ENCODE measurements at regions not wholly inside any gene's neighbourhood (a gene's known extent, or its start where the extent isn't known, plus 50 kb on each side); places are given as distances from the start of the nearest gene placed in this dataset.
A peak's percentile ranks its signal among the peaks of the same experiment; 100 is the strongest.

DNA sequence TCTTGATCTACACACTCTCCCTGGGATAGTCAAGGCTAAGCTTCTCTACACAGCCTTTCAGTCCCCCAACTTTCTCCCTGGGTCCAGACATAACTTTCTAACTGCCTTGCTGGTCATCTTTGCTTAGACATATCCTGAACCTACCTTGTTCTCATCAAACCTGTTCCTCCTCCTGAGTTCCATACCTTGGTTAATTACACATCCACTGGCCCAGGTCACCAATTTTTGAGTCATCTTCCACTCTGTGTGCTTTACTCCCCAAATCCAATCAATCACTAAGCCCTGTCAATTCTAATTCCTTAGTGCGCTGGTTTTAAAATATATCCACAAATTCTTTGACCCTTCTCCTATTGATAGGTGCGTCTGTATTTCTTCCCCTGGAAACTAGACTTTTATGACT, 107.0 kb downstream of the EVX1 start:
- Histone ChIP-seq H3K36me3 (no peaks in the 10 kb centered on the region), H3K27ac (no peak overlapping the region), H3K27me3 (peaks cover 13% of the 10 kb centered on the region), H3K4me3 (no peak overlapping the region), H3K9me3 (no peaks in the 10 kb centered on the region), H3K4me1 (peaks cover 3% of the 10 kb centered on the region)
- ATAC-seq (no peak), DNase-seq (no peak)
- intact Hi-C loops (cut with DNase I) = no loop called here
- TF ChIP-seq, protein P1, sequence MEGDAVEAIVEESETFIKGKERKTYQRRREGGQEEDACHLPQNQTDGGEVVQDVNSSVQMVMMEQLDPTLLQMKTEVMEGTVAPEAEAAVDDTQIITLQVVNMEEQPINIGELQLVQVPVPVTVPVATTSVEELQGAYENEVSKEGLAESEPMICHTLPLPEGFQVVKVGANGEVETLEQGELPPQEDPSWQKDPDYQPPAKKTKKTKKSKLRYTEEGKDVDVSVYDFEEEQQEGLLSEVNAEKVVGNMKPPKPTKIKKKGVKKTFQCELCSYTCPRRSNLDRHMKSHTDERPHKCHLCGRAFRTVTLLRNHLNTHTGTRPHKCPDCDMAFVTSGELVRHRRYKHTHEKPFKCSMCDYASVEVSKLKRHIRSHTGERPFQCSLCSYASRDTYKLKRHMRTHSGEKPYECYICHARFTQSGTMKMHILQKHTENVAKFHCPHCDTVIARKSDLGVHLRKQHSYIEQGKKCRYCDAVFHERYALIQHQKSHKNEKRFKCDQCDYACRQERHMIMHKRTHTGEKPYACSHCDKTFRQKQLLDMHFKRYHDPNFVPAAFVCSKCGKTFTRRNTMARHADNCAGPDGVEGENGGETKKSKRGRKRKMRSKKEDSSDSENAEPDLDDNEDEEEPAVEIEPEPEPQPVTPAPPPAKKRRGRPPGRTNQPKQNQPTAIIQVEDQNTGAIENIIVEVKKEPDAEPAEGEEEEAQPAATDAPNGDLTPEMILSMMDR (IDR thresholded peaks at IDR 0.05) = no peak

DNA sequence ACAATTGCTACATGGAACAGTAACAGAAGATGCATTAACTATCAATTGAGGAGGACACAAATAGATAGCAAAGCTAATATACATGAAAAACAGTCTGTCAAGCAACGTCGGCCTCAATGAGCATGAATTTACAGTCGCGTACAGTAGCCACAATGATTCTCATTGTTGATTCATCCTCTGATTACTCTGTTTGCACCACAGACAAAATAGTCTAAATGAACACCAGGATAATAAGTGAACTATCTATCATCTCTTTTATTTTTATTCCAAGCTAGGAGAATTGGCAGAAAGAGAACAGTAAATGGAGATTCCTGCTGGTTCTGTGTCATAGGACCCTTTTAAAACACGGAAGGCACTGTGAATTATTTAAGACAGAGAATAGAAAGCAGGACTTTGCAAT, 108.5 kb downstream of the EVX1 start:
- no peak overlapping the region for H3K27ac ChIP-seq
- TF ChIP-seq, protein P1 (IDR thresholded peaks at IDR 0.05) = no peak
- DNase-seq = no peak
- H3K36me3 ChIP-seq = no peaks in the 10 kb centered on the region
- no peak for ATAC-seq
- H3K27me3 ChIP-seq = peaks cover 9% of the 10 kb centered on the region
- intact Hi-C loops (cut with DNase I) = no loop called here
- peaks cover 3% of the 10 kb centered on the region for H3K4me1 ChIP-seq
- H3K9me3 ChIP-seq = no peaks in the 10 kb centered on the region
- H3K4me3 ChIP-seq = no peak overlapping the region

DNA sequence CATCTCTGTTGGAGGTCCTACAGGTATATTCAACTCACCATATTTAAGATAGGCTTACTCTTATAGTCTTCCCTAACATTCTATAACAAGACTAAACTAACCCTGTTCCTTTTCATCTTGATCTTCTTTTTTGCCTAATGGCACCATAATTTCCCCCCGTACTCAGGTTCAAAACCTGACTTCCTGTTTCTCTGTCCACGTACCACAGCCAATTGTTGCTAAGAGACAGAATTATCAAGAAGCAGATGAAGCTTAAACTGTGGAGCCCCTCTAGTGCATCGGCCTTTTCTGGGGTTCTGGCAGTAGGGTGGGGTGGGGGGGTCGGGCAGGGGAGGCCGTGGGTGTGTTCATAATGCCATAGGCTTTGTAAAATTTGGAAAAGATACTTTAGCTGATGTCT, 109.2 kb downstream of the EVX1 start:
- H3K4me1 ChIP-seq = no peaks in the 10 kb centered on the region
- no peak overlapping the region for H3K27ac ChIP-seq
- ATAC-seq (no peak), DNase-seq (no peak)
- H3K27me3 ChIP-seq = peaks cover 7% of the 10 kb centered on the region
- H3K4me3 ChIP-seq = no peak overlapping the region
- intact Hi-C loops (cut with DNase I) = no loop called here
- H3K36me3 ChIP-seq = no peaks in the 10 kb centered on the region
- TF ChIP-seq, protein P1 (IDR thresholded peaks at IDR 0.05) = no peak
- H3K9me3 ChIP-seq = no peaks in the 10 kb centered on the region

DNA sequence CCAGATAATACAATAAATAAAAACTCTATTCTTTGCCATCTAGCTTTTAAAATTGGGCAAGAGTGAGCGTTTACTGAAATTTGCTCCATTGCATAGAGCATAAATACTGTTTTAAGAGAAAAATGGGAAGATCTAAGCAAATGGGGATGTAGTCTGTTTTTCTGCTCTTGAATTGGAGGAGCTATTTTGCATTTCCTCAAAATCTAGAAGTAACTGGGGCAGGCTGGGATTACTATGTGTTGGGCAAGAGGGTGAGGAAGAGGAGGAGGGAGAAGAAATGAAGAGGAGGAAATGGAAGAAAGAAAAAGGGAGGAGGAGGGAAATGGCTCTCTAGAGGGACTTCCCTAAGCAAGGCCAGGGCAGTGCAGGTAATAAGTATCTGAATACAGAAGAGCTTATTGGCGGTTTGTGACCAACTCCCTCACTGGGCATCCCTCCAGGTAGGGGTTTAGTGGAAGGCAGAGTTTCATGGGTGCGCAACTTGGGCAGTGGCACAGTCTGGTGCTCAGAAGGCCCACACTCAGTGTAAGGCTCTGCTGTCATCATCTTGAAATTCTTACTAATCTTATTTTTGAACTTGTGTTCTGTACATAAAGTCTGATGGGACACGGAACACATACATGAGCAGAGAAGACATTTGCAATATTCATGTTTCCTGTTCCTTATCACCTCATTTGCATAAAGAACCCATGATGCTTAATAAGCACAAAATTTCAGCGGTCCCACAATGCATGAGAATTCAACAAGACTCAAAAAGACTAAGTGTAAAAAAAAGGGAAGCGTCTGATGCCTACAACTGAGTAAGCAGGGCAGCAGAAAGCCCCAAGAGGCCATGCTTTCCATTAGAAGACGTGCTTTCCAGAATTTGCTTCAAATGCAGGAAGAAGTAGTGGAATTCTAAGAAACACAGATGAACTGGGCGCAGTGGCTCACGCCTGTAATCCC, 116.9 kb downstream of the EVX1 start:
- no peak for DNase-seq
- intact Hi-C loops (cut with DNase I) = no loop called here

DNA sequence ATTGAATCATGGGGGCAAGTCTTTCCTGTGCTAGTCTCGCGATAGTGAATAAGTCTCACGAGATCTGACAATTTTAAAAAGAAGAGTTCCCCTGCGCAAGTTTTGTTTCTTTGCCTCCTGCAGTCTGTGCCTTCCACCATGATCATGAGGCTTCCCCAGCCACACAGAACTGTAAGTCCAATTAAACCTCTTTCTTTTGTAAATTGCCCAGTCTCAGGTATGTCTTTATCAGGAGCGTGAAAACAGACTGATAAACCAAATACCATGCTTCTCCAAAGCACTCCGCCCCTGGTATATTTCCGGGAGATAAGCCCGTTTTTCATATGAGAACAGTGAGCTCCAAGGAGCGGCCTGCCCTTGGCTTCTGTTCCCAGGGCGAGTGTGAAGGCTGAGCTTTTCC, 118.9 kb downstream of the EVX1 start:
- Histone ChIP-seq H3K4me1 (peaks cover 2% of the 10 kb centered on the region), H3K36me3 (no peaks in the 10 kb centered on the region), H3K27me3 (no peaks in the 10 kb centered on the region), H3K9me3 (no peaks in the 10 kb centered on the region), H3K4me3 (no peak overlapping the region), H3K27ac (no peak overlapping the region)
- DNase-seq = no peak
- TF ChIP-seq, protein P1 (IDR thresholded peaks at IDR 0.05) = no peak
- no peak for ATAC-seq
- intact Hi-C loops (cut with DNase I) = no loop called here

More for the DNA sequence above, 116.9 kb downstream of the EVX1 start:
- Histone ChIP-seq H3K4me1 (no peaks in the 10 kb centered on the region), H3K27ac (no peak overlapping the region), H3K36me3 (no peaks in the 10 kb centered on the region), H3K9me3 (no peaks in the 10 kb centered on the region), H3K4me3 (no peak overlapping the region), H3K27me3 (no peaks in the 10 kb centered on the region)
- TF ChIP-seq, protein P1 (IDR thresholded peaks at IDR 0.05) = no peak
- ATAC-seq = peak; percentile 45
